HG03066 (cell line): ENCODE measurements at regions not wholly inside any gene's neighbourhood (a gene's known extent, or its start where the extent isn't known, plus 50 kb on each side); places are given as distances from the start of the nearest gene placed in this dataset.

Source experiments
- ATAC-seq: cut with Tn5 transposase; IDR thresholded peaks from one replicate; pipeline ENCODE4 v1.9.1; 2021; ENCODE audit warnings: low read depth; ENCODE audit not compliant: unreplicated experiment

DNA sequence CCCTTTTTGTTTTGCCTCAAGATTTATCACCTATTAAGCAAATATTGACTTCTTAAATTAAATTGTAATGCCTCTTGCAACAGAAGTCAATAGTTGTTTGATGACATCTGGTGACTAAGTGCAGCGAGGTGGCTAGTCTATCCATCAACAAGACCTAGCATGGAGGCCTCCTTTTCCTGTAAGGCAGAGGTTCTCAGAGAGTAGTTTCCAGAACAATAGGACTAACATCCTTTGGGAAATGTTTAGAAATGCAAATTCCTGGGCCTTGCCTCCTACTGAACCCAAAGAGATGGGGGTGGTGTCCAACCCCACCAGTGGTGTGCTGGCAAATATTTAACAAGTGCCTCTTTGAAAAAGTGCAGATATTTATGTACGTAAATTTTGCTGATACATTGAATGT, 143.7 kb downstream of the SCP2D1 start:
- no peak for ATAC-seq

DNA sequence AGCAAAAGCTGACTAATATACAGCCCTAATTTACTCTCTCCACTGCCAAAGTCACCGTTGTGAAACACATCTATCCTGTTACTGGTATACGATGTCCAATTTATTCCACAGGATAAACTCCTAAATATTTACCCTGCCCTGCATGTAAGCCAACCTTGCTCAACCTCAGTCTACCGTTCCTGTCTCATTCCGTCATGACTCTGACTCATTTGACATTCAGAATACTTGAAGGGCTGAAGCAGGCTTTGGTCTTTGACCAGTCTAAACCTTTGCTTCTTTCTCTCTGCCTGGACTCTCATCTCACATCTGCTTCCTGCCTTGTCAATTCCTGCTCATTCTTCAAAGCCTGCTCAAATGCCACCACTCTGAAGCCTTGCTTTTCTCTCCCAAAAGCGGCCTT, 157.5 kb downstream of the SCP2D1 start:
- no peak for ATAC-seq

DNA sequence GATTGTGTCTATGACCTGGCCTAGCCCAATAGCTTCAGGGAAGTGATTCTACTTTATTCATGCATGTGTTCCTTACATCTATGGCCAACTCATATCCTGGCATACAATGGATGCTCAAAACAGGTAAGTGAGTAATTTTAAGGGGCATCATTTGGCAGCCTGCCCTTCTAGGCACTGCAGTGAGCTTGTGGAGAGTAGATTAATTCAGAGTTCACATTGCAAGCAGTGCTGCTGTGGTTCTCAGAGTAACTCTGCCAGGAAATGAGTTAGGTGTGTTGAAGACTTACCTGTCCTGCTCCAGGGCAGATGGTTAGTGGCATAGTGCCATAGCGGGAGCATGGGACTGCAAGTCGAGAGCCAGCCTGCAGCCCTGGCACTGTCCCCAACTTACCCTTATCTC, 158.0 kb downstream of the SCP2D1 start:
- no peak for ATAC-seq

DNA sequence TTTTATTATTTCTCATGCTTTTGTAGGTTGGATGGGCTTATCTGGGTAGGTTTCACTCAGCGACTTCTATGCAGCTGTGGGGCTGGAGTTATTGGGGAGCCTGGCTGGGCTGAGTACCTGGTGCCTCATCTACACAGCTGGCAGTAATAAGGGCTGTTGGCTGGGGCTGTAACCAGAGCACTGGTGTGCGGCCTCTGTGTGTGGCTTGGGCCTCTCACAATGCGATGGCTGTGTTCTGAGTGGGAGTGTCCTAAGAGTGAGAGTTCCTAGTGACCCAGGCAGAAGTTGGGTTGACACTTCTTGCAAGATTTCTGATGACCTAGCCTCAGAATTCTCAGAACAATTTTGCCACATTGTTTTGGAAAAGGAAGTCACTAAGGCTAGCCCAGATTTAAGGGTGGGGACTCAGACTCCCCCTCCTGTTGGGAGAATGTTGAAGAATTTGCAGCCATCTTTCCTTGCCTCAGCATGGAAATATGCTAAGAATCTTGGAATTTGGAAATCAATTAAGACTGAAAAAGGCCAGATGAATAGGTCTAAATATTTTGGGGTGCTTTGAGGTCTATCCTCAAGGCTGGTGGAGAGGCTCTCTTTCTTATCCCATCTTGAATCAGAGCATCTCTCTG, 158.8 kb downstream of the SCP2D1 start:
- ATAC-seq, result no peak

DNA sequence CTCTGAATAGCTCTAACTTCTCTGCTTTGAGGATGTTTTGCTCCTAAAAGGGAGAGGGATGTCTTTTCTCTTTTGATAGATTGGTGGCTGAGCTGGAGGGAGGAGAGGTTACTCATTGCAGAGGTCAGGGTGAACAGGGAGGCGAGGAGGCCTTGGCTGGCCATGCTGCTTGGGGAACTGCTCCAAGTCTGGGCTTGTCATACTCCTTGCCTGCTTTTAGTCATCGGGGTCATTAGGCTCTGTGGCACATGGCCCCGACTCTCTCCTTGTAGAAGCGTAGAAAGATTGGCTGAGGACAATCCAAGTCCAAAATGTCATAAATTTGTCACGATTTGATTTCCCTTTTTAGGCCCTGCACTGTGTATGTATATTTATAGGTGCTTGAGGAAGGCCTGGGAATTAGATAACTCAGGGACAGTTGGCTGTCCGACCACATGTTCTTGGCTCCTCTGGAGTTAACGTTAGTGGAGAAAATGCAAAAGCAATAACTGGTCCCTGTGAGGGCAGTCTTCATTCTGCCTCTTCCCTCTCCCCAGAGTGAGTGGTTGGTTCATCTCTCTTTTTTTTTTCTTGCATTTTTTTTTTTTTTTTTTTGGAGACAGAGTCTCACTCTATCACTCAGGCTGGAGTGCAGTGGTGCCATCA, 160.1 kb downstream of the SCP2D1 start:
- no peak for ATAC-seq

DNA sequence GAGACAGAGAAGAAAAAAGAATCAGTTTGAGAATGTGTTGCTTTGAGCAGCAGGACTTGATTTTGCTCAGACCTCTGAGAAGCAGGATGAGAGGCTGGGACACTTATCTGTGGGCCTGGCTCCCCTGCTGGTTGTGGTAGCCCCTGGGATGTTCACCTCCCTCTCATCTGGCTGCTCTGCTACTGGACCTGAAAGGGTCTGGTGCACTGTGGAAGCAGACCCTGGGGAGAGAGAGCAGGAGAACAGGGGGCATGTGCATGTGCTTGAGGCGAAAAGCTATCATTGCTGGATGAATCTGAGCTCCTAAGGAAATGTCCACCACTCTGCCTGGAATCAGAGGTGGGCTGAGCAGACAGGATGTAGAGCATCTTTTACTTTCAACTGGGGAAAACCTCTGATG, 161.1 kb downstream of the SCP2D1 start:
- ATAC-seq, result no peak

DNA sequence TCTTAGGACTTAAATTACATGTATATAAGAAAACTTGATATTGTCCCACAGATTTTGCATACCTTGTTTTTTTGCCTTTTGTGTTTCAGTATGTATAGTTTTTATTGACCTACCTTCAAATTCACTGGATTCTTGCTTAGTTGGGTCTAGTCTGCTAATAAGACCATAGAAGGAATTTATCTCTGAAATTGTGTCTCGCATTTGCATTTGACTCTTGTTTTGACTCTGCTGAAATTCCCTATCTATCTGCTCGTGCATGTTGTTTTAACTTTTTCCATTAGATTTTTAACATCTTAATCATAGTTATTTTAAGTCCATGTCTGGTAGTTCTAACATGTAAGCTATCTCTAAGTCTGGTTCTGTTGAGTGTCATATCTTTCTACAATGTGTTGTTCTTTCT, 163.9 kb downstream of the SCP2D1 start:
- ATAC-seq, result no peak

DNA sequence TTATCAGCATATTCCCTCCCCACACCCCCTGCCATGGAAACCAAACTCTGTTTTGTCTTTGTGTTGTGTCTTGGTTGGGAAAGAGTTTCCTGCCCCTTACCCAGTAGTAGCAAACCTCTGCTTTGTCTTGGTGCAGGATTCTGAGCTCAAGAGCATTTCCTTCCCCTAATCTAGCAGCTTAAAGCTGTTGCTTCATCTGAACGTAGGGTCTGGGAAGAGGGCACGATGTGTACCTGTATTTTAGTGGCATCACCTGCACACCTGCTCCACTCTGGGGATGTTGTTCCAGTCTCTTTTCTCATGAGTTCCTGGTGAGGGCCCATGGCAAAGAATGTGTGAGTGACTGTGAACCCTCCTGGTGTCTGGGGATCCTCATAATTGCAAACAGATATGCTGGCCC, 164.7 kb downstream of the SCP2D1 start:
- ATAC-seq, result no peak

DNA sequence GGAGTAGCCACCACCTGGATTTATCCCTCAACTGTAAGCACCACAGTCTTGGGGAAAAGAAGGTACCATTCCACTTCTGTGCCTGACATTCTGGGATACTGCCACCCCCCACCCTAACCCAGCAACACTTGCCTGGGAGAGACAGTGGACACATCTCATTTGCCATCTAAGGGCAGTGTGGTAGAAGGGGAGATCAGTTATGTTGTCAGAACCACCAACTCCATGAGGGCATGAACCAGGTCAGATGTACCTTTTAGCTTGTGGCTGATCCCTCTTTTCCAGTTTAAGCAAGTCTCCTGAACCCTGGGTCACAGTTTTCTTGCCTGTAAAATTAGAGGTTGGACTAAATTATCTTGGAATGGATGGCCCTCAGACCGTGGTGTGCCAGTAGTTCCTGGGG, 165.5 kb downstream of the SCP2D1 start:
- no peak for ATAC-seq

DNA sequence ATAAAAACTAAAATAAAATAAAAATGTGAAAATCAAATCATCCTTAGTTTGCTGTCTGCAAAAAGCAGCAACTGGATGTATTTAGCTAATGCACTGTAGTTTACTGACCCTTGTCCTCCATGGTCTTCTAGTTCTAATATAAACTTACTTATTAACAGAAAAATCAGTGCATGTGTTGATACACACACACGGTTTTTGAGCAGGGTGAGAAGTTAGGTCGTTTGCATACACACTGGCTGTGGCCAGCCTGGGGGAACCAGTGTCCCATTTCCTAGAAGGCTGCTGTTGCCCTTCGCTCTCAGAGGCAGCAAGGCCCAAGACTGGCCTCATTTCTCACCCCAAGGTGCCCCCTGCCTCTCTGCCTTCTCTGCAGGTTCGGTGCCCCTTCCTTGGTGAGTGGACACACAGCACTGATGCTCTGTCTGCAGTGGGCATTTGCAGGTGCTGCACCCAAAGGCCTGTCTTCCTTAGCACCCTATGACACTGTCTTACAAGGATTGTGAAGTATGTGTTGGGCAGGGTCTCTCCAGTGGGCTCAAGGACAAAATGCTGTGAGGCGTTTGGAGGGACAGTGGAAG, 168.5 kb downstream of the SCP2D1 start:
- ATAC-seq, result no peak

DNA sequence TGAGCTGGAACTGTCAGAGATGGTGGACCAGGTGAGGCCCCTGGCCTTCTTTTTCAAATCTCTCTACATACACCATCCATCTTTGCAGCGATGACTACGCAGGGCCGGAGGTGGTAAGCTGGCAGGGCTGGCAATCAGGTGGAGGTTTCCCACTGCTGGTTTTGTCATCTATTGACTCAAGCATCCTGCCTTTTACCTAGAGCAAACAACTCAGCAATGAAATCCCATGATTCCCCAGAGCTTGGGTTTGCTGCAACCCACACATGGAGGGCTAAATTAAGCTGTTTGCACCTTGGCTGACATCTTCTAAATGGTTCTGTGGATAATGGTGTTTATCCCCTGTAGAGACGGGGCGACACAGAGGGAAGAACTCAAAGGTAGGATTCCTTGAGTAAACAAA, 170.2 kb downstream of the SCP2D1 start:
- no peak for ATAC-seq

DNA sequence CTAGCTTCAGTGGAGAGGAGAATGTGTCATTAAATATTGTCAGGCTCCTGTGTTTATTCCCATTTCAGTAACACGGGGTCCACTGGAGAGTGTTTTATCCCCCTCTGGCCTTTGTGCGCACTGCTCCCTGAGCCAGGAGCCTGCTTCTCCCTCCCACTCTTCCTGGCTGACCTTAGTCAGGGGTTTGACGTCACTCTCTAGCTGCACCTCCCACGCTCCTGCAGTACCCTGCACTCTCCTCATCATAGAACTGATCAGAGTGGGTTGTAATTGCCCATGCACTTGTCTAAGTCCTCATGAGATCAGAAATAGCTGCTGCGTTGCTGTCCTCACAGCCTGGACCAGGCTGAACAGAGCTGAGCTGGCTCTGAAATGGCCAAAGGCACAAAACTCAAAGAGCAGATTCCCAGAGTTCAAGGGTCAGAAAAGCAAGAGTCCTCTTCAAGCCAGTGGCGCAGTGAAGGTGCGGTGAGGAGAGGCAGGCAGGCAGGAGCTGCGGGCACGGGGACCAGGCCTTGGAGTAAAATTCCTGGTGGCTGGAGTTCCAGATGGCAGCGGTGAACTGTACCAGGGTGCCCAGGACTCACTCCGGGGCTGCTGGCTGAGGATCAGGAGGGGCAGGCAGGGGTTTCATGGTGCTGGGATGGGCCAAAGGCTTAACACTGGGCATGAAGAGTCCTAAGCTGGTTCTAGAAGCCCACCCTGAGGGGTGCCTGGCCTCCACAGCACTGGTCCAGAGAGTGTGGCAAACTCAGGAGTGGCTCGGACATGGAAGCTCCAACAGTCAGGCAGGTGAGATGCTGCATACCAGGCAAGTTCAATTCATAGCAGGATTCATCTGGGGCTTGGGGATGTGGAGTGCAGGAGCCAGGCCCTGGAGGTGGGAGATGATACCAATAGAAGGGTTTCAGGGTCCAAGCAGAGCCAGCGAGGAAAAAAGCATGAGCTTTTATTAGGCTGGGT, 170.9 kb downstream of the SCP2D1 start:
- ATAC-seq, result no peak

DNA sequence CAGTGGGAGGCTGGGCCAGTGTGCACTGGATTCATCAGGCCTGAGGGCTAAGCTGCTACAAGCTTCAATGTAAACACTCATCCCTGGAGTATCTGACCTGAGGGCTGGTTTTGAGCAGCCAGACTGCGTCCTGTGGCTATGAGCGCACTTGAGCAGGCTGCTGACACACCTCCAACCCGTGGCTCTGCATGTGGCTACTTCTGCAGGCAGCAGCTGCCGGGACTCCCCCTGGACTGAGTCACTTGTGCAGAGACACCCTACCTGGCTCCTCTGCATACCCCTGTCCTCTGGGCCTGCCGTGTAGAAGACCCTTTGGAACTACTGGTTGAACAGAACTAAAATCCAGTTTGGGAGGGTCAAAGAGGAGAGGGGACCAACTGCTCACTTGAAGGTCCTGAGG, 172.0 kb downstream of the SCP2D1 start:
- ATAC-seq, result no peak

DNA sequence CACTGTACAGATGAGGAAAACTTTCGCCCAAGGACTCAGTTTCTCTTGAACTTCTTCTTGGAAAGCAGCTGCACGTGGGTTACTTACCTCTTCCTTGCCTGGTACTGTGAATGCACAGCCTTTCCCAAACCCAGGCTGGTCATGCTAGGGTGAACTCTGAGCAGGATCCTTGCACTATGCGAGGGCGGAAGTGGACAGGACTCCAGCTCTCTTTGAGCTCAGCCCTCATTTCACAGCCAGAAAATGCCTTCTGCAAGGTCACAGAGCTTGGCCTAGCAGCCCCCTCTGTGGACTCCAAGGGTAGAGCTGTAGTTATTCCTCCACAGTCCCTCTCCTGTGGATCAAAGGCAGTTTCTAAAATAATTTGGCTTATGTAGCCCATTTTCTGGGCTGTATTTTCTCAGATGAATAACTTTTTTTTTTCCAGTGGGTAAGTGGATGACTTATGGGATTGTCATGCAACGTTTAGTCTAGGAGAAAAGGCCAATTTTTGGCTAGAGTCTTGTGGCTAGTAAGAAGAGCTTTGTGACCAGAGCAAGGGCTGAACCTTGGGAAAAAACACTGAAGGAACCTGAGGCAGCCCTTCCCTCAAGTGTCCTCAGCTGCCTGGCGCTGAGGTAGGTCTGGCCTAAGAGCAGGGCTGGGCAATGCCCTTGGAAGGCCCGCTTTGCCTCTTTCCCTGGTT, 172.7 kb downstream of the SCP2D1 start:
- no peak for ATAC-seq

DNA sequence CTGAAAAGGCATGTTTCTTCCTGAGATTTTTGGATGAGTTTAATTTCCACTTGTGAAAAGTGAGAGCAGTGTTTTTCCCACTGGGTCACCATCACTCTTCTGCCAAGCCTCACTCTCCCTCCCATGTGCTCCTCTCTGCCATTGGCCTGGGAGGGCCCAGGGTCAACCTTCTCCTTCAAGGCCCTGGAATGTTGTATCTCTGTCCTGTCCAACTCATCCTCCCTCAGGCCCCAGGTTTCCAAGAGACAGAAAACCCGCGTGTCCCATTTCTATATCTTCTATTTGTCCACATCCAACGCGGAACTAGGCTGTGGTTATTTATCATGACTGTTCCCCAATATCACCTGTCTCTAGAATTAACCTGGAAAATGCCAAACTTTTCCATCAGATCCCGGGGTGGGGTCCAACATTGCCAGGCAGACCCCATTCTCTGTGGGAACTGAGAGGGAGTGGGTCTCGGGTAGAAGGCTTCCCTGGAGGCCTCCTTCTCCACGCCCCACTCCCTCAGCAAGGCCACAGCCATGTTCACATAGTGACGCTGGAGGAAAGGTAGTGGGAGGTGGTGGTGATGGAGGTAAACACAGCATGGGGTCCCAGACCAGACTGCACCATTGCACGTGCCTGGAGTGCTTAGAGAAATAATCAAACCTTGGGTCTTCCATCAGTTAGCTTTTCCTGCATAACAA, 173.5 kb downstream of the SCP2D1 start:
- no peak for ATAC-seq

DNA sequence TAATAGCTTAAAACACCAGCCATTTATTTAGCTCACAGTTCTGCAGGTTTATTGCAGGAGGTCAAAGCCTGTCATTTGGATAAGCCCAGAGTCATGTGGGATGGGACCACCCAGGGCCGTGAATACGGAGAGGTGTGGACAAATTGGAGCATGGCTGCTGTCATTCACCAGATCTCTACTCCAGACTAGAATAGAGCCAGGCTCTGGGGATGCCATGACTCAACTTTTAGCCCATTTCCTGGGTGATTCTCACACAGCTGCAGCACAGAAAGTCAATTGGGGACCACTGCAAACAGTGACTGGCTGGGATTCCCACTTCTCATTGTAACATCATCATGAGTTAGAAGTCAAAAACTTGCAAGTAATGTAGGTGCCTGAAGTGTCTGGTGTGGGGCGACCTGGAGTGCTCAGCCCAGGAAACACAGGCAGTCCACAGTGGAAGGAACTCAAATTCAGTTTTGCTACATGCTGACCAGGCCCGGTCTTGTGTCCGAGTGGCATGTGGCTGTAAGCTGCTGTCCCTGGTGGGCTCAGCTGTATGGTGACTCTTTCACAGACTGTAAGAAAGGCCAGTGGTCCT, 174.3 kb downstream of the SCP2D1 start:
- no peak for ATAC-seq

DNA sequence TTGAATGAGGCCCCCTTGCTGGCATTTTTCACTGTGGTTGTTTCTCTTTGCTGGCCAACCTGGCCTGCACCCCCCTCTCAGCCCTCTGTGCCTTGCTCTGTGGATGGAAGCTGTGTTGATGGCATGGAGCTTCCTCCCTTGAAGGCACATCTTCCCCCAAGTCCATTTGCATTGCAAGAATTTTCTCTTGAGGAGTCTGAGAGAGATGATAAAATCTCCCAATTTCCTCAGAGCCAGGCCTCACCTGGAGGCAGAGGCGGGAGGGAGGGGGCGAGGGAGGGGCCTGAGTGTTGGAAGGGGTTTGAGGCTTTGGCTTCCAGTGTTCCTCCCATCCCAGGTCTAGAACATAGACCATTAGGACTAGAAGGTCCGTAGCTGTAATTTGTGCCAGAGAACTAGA, 175.1 kb downstream of the SCP2D1 start:
- no peak for ATAC-seq

DNA sequence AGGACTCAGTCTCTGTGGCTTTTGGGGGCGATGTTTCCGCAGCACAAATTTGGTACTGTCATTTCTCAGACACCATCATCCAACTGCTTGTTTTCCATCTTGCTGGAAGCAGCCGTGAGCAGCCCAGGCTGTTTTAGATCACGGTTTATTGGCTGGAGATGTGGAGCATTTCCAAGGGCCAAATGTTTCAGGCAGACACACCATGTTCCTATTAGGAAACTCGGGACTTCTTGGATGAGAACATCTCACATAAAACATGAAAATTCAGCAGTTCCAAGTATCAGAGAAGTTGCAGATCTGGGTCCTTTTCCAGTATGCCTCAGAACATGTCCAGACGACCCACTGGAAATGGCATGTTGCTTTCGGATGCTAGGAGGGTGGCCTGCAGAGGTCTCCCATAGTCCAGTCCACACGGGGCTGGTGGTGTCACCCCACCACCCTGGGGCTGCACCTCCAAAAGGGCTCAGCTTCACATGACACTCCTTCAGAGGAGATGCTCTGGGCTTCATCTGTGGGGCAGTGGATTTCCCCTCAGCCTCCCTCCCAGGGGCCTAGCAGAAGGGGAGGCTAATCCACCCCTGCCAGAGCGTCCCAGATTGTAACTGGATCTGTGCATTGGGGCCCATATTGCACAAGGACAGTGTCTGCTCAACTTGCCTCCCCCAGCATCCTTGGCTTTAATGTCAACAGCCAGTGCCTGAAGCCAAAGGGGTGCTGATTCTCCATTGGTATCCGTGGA, 176.3 kb downstream of the SCP2D1 start:
- no peak for ATAC-seq

DNA sequence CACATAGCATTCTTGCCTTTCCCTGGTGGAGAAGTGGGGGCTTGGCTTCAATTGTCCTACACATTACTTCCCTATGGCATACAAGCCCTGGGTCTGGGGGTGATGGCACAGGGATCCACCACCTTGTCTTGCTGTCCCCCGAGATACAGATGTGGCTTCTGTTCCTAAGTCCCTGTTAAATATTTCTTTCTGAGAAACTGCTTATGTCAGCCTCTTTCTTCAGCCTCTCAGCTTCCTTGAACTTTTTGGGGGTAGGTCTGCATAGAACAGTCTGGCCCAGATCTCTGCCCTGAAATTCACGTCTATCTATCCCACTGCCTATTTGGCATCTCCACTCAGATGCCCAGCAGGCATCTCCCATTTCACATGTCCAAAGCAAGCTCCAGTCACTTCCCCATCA, 177.4 kb downstream of the SCP2D1 start:
- ATAC-seq, result no peak
